ENCODE measurements at regions not wholly inside any gene's neighbourhood (a gene's known extent, or its start where the extent isn't known, plus 50 kb on each side); places are given as distances from the start of the nearest gene placed in this dataset.

- ChIA-PET POLR2A (no interaction called here), CTCF (interaction anchor here (1.3 kb wide), 1 partner anchor 13 kb away, joined by 5 read pairs; no protein-coding TSS in a partner anchor)
- TF ChIP-seq ZBTB48 (tag by site-specific recombination; IDR thresholded peaks at IDR 0.05), result peak; percentile 86; the same call in 1 of the 2 replicates
- TF ChIP-seq ZNF148 (tag by site-specific recombination; IDR thresholded peaks at IDR 0.05; ENCODE audit: borderline replicate concordance), result no peak
- no peak for TF ChIP-seq GLI4 (tag by site-specific recombination; IDR thresholded peaks at IDR 0.05)
- TF ChIP-seq ZNF529 (tag by site-specific recombination; IDR thresholded peaks at IDR 0.05; ENCODE audit: insufficient replicate concordance), result no peak
- TF ChIP-seq RBAK (tag by site-specific recombination; IDR thresholded peaks at IDR 0.05), result no peak
- peak; percentile 15; the same call in 1 of the 2 replicates for TF ChIP-seq OSR2 (tag by site-specific recombination; IDR thresholded peaks at IDR 0.05)
- TF ChIP-seq ZNF555 (tag by site-specific recombination; conservative IDR thresholded peaks at IDR 0.05), result no peak
- no peak for TF ChIP-seq ZFP41 (tag by site-specific recombination; IDR thresholded peaks at IDR 0.05; ENCODE audit: borderline replicate concordance)
- TF ChIP-seq KLF10 (tag by site-specific recombination; IDR thresholded peaks at IDR 0.05), result 0 out of 2 replicates have a peak, but pooled peaks have one; percentile 38
- TF ChIP-seq ZNF266 (tag by site-specific recombination; IDR thresholded peaks at IDR 0.05; ENCODE audit: low read depth), result no peak
- TF ChIP-seq ZNF202 (tag by site-specific recombination; IDR thresholded peaks at IDR 0.05; ENCODE audit: borderline replicate concordance), result no peak
- no peak for TF ChIP-seq KLF17 (tag by site-specific recombination; IDR thresholded peaks at IDR 0.05)
- TF ChIP-seq ZEB2 (tag by site-specific recombination; IDR thresholded peaks at IDR 0.05), result no peak
- TF ChIP-seq BCL11B (tag by site-specific recombination; IDR thresholded peaks at IDR 0.05; ENCODE audit: low read depth), result no peak
- peak; percentile 68; the same call in 1 of the 2 replicates for TF ChIP-seq ZNF544 (tag by site-specific recombination; IDR thresholded peaks at IDR 0.05)
- TF ChIP-seq ATF2 (tag by site-specific recombination; IDR thresholded peaks at IDR 0.05; ENCODE audit: low read depth), result no peak
- TF ChIP-seq ZNF510 (tag by site-specific recombination; IDR thresholded peaks at IDR 0.05; ENCODE audit: insufficient replicate concordance), result peak; percentile 5
- no peak for TF ChIP-seq ZFP69B (tag by site-specific recombination; IDR thresholded peaks at IDR 0.05)
- 0 out of 2 replicates have a peak, but pooled peaks have one; percentile 14 for TF ChIP-seq ZNF350 (tag by site-specific recombination; IDR thresholded peaks at IDR 0.05)
- TF ChIP-seq ZNF449 (tag by site-specific recombination; IDR thresholded peaks at IDR 0.05), result no peak
- 0 out of 2 replicates have a peak, but pooled peaks have one; percentile 23 for TF ChIP-seq ZNF10 (tag by site-specific recombination; IDR thresholded peaks at IDR 0.05)
- no peak for TF ChIP-seq ZNF645 (tag by site-specific recombination; IDR thresholded peaks at IDR 0.05)
- no peak for TF ChIP-seq ZNF274 (IDR thresholded peaks at IDR 0.05; ENCODE audit: low read length)
- no peak for TF ChIP-seq ZNF274 (tag by site-specific recombination; IDR thresholded peaks at IDR 0.05; ENCODE audit: borderline replicate concordance)
- peak; percentile 61 for TF ChIP-seq FEZF1 (tag by site-specific recombination; IDR thresholded peaks at IDR 0.05)
- no peak for TF ChIP-seq ZNF112 (tag by site-specific recombination; IDR thresholded peaks at IDR 0.05)
- no peak for TF ChIP-seq ZNF473 (tag by site-specific recombination; IDR thresholded peaks at IDR 0.05)
- 0 out of 2 replicates have a peak, but pooled peaks have one; percentile 71 for TF ChIP-seq ZNF660 (tag by site-specific recombination; IDR thresholded peaks at IDR 0.05)
- TF ChIP-seq ZNF664 (tag by site-specific recombination; IDR thresholded peaks at IDR 0.05), result no peak
- TF ChIP-seq ZNF837 (tag by site-specific recombination; IDR thresholded peaks at IDR 0.05), result no peak
- TF ChIP-seq ZNF324 (tag by site-specific recombination; IDR thresholded peaks at IDR 0.05), result no peak
- peak; percentile 45; the same call in 1 of the 2 replicates for TF ChIP-seq PRDM1 (tag by site-specific recombination; IDR thresholded peaks at IDR 0.05)
Measured at GRCh38 chr7:114851406-114852061, 70.4 kb upstream of the MDFIC start.

More at GRCh38 chr7:114851406-114852061, 70.4 kb upstream of the MDFIC start:
- Histone ChIP-seq H3K4me1 (ENCODE audit: control insufficient read depth, insufficient read depth, low read length) (peaks cover 8% of the 10 kb centered on the region), H3K27ac (ENCODE audit: extremely low read depth, low read depth, low read length) (no peak overlapping the region), H3K4me3 (ENCODE audit: low read depth, low read length) (no peak overlapping the region), H3K36me3 (ENCODE audit: control insufficient read depth in 2 of 2, insufficient read depth in 1 of 2, low read length in 2 of 2) (no peaks in the 10 kb centered on the region), H3K9me3 (ENCODE audit: control insufficient read depth, insufficient read depth, low read depth, low read length) (no peaks in the 10 kb centered on the region)

Data from HEK293 (cell line).